Umbilical cord (tissue), 1 donor: ENCODE measurements at regions not wholly inside any gene's neighbourhood (a gene's known extent, or its start where the extent isn't known, plus 50 kb on each side); places are given as distances from the start of the nearest gene placed in this dataset.
A peak's percentile ranks its signal among the peaks of the same experiment; 100 is the strongest.

Source experiments
- DNase-seq: peaks from one replicate; pipeline ENCODE4 v3.0.0-alpha.2; 2015; ENCODE audit warnings: low spot score

DNA sequence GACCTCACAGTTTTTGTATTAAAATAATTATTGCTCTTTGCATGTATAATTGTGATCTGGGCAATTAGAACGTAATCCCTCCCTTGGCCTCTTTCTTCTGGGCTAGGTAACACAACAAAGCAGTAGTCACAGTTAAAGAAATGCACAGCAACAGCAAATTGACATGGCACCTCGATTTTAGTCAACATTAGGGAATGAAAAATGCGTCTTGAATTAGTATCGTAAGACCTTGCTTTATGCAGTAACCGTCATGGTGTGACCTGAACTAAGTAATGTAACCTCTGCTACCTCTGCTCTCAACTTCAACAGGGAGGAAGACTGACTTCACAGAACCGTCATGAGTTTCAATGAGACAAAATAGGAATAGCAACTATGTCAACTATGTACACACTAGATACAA lies 265.4 kb upstream of the MAF start:
- no peak for DNase-seq

- DNase-seq: no peak
Measured at GRCh38 chr16:79864781-79865391, 264.3 kb upstream of the MAF start.

DNA sequence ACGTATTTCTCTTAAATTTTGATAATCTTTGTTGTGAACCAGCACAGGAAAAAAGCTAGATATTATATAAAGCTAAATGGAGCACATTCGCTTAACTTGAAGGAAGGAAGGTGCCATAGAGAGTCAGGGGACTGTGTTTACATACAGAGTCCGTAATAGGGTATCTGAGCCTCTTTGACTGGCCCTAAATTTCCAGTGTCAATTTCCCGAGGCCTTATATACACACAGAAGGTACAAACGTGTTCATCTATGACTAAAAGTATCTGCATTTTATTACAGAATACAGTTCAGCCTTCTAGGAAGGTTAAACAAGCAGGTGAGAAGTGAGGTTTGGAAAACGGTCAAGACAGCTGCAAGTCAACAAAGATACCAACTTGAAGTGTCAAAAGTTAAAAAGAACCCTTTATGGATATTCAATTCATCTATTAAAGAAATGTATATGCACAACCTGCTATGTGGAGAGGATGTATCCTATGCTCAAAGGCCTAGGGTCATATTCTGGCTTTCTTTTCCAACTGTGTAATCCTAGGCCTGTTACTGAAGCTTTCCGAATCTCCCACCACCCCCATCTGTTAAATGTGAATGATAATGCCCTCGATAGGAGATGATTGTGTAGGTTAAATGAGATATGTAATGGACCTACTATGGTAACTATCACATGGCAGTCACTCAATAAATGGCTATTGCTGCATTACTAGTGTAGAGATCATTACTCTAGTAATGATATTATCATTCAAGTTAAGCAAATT lies 263.7 kb upstream of the MAF start:
- DNase-seq: no peak

- peak; percentile 39 for DNase-seq
Measured at GRCh38 chr16:79863128-79864031, 262.8 kb upstream of the MAF start.

DNA sequence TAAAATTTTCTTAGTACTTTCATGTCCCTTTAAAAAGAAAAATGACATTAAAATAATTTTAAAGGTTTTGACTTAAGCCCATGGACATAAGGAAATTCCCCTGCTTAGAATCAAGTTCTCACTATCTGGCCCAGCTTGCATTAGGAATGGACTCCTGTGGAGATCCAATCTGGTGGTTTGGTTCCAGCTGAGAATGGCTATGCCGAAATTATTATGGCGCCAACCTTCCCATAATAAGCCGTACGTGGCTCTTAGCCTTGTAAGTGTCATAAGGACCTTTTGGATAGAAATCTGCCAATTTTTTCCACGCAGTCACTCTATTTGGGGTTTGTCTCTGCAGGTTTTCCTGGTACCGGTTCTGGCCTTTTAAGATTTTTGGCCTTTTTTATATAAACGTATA lies 262.1 kb upstream of the MAF start:
- no peak for DNase-seq

DNA sequence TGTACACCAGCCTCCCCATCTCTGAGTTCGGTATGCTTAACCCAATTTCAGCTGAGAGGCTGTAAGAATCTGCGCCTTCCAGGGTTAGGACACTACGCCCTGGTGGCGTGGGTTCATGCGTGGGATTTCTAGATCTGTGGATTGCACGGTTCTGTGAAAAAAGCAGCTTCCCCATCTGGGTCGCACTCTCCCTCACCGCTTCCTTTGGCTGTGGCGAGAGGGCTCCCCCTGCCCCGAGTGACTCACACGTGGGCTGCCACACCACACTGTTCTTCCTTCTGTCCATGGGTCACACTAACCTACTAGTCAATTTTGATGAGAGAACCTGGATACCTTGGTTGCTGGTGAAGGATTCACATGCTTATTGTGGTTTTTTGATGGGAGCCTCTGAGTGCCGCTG lies 256.0 kb upstream of the MAF start:
- DNase-seq: no peak

- DNase-seq: peak; percentile 46
Measured at GRCh38 chr16:79850348-79850747, 249.8 kb upstream of the MAF start.

DNA sequence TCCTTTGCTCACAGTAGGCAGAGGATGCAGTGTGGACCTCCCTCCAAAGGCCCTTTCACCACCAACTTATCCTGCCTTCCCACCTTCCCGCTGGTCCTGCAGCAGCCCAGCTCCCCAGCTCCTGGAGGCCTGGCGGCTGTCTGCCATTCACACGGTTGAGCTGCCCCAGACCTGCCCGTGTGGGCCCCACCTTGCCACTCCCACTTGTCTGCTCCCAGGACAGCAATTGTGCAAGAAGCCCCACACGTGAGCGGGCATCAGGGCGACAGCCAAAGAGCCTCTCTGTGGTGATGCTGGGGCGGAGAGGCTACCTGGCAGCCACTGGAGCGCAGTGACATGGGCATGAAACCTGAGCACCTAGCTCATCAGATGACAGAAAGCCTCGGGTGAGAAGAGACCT lies 248.6 kb upstream of the MAF start:
- DNase-seq: no peak

- DNase-seq: peak; percentile 93
Measured at GRCh38 chr16:79848719-79849118, 248.2 kb upstream of the MAF start.

- no peak for DNase-seq
Measured at GRCh38 chr16:79847569-79847968, 247.0 kb upstream of the MAF start.

DNA sequence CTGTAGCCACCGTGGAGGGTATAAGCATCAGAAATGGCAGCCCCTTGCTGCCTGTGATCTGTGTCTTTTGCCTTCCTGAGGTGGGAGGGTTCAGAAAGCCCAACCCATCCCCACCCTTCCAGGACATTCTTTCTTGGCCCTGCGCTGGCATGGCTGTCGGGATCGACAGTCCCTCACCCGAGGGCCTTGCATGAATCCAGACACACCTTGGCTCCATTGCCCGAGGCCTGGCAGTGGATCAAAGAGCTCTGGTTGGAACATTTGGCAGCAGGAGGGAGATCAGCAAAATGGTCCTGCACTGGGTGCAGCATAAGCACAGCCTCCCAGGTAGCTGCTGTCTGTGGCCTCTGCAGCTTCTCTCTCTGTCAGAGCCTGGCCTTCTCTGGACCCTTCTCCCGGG lies 246.6 kb upstream of the MAF start:
- no peak for DNase-seq

DNA sequence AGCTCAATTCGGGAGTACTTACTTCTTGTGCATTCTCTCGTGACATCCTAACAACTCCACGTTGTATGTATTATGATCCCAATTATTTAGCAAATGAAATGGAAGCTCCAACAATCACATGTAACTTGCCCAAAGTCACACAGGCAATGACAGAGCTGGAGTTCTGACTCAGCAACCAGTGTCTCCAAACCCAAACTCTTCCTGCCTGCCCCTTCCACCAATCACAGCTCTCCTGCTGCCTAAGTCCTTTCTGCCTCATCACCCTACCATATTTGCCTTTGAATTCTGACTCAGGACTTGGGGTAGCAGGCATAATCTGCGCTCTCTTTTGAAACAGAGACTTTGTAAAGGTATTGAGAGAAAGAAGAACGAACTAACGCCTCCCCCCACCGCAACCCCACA lies 245.2 kb upstream of the MAF start:
- no peak for DNase-seq

DNA sequence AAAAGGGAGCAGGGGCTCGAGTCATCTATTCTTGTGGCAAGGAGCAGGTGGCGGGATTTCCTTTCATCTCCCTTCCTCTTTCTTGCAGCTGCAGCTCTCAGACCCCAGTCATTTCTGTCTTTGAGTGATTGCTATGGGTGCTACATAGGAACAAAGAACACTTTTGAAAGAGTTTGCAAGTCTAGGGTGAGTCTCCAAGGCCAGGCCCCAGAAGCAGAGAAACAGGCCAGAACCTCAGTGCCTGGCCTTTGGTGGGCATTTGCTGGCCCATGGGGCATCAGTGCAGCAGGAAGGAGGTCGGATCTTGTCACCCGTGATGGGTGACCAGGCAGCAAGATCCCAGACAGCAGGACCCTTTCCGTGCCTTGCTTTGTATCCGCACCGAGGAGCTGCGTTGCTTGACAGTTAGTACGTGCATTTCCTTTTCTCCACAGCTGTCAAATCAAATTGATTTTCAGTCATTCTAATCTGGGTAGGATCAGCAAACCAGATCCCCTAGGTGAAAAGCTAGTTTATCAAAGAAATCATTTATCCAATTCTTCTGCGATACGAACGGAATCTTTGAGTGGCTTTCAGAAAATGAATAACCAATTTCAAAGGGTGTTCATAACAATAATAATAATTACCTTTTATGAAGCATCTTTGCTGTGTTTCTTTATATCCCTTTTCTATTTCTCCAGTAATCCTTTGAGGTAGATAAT lies 244.6 kb upstream of the MAF start:
- DNase-seq: no peak

- DNase-seq: no peak
Measured at GRCh38 chr16:79844603-79845002, 244.1 kb upstream of the MAF start.

- DNase-seq: peak; percentile 9
Measured at GRCh38 chr16:79843631-79844043, 243.1 kb upstream of the MAF start.

GRCh38 chr16:79843145-79843544 lies 242.6 kb upstream of the MAF start:
- no peak for DNase-seq

DNA sequence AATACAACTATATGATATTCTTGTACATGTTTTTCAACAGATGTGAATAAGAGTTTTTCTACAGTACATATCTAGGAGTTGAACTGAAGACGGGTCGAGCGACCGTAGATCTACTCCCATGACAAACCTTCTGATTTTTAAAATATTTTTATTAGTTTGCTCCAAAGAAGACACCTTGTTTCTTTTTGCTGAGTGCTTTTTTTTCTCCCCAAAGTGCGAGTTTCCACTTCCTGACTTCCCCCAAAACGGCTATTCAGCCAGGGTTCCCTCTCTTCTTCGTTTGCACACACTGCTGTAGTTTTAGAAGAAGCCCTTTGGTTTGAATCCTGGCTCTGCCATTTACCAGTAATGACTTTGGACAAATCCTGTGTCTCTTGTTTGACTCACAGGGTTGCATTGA lies 241.7 kb upstream of the MAF start:
- DNase-seq: no peak

DNA sequence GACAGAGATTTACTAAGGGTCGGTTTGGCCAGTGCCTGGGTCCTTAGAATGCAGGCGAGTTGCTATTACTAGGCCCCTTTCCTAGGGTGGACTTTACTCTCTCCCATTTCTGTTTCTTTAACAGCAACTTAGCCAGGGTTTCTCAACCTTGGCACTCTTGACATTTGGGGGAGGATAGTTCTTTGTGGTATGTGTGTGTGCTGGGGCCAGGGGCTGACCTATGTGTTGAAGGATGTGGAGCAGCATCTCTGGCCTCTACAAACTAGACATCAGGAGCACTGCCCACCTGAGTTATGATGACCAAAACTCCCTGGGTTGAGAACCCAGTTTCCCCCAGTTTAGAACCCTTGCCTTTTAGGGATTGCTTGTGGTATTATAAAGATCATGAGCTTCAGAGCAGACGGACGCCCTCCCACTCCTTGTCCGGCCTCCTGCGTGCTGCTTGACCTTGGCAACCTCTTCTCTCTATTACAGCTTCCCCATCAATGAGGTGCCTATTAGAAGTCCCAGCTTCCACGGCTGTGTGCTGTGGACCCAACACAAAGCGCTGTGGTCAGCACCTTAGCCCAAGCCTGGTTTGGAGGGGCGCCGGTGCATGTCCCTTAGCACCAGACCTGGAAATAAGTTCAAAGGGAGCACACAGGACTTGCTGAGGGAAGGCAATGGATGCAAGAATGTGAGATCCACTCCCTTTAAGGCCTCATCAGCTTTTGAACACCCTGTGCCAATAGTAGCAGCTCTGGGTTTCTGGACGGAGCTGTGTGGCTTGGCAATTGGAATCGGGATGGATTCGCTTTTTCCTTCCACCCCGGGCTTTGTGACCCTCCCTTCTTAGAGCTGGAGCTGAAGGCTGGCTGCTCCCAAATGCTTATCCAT lies 239.2 kb upstream of the MAF start:
- DNase-seq: peak; percentile 90

DNA sequence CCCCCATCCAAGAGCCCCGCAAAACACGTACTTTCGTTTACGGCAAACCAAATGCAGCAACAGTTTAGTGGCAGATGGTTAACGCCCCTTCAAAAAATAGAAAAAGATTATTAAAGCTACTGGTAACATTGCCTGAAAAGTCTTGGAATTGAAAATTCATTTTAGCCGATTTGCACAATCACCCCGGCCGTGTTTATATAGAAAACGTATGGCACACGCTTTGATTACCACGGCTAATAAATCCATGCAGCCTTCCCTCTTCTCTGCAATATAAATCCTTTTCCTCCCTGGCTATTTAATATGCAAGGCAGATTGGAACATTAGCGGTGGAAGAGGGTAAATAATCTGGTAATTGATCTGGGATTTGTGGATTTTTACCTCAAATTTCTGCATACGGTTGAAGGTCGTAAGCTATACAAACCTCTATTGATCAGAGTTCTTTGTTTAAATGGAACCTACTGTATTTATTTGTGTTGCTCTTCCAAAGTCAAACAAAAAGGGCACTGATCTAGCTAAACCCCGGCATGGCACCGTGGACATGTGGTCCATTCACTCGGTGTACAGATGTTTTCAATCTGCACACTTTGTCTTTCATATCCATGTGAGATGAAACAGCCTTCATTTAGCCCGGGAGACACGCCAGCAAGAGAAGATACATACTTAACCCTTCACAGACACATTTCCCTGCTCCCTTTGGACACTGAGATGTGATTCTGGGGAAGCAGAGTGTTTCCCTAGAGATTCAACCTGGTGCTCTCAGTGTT lies 238.1 kb upstream of the MAF start:
- DNase-seq: peak; percentile 93

DNA sequence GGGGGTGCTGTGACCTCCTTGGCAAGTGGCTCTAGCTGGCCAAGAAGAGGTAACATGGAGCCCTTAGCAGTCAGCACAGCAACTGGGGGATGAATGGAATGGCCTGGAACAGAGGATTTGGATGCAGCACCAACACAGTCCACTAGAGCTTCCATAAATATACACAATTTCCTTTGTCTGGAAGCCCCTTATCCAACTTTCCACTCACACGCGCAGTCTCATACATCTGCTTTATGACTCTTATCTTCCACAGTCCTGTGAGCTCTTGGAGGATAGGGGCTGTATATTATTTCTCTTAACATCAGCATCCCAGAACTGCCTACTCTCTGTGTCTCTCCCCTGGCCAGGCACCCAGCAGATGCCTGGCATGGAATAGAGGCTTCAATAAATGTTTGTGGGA lies 235.6 kb upstream of the MAF start:
- DNase-seq: peak; percentile 62
